ENCODE measurements at regions not wholly inside any gene's neighbourhood (a gene's known extent, or its start where the extent isn't known, plus 50 kb on each side); places are given as distances from the start of the nearest gene placed in this dataset.

DNA sequence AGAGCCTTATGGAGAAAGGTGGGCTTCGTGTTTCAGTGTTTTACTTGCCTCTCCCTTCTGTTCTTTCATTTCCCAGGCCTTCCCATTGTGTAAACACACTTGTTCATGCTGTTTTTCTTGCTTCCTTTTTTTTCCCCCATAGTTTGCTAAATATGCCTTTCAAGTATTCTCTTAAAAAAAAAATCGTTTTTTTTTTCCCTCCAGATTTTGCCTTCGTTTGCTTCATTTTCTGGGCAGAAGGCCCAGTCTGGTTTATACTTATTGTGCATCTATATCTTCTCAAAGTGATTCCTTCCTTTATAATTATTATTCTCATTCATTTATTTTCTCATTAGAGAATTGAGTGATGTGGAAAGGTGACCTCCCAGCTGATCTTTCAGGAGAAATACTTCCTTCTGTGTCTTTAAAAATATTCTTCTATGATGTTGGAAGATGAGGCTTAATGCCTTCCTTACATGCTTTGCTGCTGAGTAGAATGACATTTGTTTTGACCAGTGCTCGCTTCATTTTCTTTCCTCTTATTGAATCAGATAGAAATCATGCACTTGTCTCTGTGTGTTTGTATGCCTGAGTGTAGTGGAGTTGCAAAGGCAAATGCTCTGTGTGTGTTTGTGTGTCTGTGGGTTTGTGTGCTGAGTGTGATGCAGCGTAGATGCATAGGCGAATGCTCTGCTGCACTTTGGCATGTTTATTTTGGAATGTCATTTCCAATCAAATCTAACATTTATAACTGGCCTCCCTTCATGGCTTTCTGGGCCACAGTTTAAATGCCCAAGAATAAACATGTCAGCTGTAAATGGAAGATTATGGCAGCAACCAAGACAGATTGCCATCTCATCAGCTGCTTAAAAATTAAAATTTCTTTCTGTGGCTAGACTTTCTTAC lies 591.4 kb downstream of the FGF9 start:
- DNase-seq: no peak

DNA sequence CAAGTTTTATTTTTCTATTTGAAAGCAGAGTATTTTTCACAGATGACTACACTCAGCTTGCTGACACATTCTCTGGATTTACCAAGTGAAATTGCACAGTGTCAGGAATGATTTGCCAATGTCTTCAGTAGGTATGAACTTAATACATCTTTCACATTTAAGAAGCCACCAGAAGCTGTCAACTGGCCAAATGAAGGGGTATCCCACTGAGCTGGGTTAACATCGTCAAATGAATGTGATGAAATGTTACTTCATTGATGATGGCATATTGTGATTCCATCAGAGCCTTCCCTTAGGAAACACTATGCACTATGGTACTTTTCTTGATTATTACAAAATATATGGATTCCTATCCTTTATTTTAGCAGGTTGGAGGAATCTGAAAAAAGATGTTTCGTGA lies 592.3 kb downstream of the FGF9 start:
- DNase-seq: no peak

DNA sequence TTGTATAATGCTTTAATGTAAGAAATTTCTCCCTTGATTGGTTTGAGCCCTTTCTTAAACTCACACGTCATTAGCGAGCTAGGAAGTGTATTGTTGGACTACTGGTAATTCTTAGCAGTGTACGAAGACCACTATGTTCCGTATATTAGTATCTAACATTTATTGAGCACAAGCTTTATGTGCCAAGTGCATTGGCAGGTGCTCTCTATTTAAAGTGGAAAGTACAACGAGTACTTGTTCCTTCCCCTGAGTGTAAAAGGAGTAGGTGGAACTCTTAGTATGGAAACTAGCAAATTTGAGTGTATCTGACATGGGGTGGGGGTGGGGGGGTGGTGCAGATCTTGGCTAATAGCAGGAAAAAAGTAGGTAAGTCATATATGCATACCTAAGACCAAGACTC lies 594.7 kb downstream of the FGF9 start:
- DNase-seq: no peak

DNA sequence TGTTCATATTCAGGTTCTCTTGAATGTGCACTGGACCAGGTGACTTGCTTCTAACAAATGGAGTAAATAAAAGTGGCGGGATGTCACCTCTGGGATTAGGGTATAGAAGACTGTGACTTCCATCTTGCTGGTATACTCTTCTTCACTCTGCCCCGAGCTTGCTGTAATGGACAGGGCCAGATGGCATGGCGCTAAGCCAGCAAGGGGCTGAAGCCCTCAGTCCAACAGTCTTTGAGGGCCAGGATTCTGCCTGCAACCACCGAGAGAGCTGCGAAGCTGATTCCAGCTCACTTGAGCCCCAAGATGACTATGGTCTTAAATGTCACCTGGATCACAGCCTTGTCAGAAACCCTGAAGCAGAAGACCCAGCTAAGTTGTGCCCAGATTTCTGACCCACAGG lies 600.0 kb downstream of the FGF9 start:
- no peak for DNase-seq

DNA sequence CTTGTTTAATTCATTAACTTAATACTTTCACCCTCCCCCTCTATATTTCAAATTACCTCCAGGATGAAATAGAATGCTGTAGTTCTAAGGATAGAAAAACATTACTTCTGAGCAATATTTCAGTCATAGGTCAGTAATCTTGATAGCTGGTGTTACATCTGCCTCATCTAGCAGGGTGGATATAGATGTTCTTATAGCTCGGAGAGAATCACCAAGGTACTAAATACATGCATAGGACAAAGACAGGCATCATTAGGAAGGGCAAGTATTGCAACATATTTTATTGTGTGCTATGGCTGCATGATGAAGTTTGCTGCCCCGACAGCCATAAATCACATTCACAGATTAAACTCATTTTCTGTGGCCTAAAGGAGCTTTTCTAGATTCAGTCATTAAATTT lies 601.0 kb downstream of the FGF9 start:
- DNase-seq: no peak

DNA sequence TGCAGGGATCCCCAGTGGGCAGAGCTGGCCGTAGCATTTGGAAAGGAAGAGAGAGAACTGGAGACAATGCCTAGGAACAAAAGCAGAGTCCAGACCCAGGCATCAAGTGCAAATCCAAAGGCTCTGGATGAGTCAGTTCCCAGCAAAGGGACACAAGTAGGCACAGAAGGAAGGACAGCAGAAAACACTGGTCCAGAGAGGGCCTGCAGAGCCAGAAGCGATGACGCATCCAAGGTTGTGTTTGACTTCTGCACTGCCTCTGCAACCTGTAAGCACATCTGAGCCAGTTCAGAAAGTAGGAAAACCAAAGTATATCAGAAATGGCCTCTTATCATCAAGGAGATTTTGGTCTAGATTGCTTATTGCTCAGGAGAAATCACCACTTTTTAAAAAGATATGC lies 604.5 kb downstream of the FGF9 start:
- DNase-seq: no peak

DNA sequence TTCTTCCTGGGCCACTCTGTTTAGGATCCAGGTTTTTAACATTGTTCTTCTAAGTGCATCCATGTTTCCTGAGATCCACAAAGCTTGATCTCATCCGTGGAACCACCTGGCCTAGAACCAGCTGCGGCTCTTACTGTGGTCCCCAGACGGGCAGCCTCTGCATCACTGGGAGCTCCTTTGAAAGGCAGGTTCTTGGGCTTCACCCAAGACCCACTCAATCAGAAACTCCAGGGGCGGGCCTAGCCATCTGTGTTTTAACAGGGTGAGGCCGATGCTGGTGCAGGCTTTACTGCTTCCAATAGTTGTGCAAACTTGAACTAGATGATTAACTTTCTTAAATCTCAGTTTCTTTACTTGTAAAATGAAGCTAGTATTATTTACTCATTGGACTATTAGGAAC lies 605.7 kb downstream of the FGF9 start:
- DNase-seq: no peak

DNA sequence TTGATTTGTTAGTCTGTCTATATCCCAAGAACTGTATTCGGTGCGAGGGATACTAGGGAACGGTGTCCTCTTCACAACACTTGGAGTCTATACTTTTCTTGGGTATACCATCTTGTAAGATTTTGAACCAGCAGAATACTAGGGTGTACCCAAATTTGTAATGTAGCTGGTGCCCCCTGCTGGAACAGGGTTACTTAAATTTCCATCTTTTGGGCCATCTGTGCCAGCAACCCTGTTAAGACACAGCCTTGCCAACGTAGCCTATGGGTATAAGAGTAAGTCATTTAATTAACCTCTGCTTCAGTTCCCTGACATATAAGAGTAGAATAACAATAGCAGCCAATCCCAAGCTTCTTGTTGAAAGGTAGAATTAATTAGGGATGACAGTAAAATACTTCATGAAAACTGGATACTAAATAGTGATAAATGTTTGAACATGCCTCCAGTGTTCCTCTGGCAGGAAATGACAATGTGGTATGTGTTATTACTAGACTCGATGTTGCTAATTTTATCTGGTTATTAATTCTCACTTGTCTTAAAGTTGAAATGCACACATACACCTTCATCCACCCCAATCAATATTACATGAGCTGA lies 607.6 kb downstream of the FGF9 start:
- peak; percentile 32 for DNase-seq

DNA sequence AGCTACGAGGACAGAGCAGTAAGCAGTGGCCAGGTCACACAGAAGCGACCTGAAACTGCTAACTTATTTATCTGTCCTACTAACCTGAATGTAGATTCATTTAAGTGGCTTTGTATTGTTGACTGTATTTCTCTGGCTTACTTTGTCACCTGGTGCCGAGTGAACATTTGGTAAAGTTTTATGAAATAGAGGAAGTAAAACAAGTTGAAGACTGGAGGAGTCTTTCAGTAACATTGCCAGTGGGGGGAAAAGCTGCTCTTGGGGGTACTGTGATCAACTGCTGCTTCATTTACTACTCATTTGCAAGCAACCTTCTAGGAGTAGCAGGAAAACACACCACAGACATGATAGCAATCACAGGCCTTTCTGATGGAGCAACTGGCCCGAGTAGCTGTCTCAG lies 615.0 kb downstream of the FGF9 start:
- no peak for DNase-seq

DNA sequence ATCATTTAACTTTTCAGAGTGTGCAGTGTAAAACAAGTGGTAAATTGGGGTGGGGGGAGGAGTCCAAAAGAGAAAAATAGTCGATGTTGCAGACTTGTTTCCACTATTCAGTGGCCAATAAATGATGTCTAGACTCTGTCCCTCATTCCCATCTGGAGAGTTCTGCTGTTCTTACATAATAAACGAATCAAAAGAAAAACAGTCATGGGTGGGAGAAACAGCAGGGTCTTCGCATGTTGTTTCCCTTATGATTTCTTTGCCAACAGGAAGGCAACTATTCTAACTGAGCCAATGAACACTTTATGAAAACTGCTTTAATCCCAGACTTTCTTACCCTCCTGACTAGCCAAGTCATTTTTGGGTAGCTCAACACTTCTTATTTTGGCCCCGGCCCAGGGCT lies 615.5 kb downstream of the FGF9 start:
- no peak for DNase-seq

DNA sequence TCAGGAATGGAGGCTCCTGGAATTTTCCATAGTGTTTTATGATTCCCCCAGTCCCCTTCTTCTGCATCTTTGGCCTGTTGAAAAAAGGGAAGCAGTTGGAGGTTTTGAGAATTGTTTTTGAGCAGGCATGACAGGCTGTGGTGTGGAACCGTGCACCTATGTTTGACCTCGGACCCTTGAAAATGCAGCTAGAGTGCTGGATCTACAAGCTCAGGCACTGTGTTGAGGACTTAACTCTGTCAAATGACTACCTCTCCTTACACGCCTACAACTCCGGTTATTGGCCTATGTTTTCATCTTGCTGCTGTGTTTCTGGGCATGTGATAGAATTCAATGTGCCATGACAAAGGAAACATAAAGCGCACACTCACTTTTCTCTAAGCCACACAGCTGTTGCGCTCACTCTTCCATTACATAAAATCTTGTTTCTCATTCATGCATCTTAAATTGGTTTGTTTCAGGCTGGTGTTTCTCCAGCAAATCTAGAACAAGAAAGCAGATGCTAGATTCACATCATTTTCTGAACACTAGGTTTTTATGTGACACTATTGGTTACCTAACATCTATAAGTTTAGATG lies 616.6 kb downstream of the FGF9 start:
- no peak for DNase-seq

DNA sequence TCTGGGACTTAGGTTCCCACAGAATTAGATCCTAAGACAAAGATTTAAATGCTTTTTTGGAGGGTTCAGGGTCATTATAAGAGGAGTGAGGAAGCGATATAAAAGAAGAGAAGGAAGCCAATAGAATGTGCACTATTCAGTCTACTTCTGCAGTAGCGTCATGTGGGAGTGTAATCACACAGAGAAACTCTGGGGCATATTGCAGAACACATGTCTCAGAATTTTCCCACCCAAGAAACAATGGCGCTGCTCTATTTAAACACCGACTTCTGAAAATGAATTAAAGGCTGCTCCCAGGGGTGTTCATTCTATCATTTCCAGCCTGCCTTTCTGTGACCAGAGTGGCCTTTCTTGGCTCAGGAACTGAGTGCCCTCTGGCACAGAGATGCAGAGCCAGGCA lies 617.6 kb downstream of the FGF9 start:
- no peak for DNase-seq

DNA sequence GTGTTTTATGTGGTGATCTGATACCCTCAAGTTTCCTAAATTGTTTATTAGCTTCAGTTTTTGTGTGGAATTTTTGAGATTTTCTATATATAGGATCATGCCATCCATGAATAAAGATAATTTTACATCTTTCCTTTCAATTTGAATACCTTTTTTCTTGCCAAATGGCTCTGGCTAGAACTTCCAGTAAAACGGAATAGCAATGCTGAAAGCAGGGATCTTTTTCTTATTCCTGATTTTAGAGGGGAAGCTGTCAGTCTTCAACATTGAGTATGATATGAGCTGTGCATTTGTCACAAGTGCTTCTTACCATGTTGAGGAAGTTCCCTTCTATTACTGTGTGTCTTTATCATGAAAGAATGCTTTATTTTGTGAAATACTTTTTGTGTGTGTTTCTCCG lies 618.8 kb downstream of the FGF9 start:
- DNase-seq: no peak

DNA sequence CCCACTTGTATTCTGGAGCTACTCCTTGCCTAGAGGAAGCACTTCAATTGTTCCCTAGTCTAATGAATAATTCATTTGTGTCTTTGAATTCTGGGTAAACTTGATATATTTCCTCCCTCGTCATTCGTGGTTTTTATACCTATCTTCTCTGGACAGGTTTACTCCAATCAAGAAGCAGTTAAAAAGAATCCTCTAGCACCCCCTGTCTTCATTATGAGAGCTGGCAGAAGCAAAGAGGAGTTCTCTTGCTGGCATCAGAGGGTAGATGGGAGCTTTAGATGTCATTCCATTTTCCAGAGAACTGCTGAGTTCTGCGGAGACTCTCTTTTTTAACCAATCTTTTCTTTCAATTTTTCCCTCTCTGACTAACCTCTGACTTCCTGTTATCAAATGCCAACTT lies 627.7 kb downstream of the FGF9 start:
- DNase-seq: no peak

DNA sequence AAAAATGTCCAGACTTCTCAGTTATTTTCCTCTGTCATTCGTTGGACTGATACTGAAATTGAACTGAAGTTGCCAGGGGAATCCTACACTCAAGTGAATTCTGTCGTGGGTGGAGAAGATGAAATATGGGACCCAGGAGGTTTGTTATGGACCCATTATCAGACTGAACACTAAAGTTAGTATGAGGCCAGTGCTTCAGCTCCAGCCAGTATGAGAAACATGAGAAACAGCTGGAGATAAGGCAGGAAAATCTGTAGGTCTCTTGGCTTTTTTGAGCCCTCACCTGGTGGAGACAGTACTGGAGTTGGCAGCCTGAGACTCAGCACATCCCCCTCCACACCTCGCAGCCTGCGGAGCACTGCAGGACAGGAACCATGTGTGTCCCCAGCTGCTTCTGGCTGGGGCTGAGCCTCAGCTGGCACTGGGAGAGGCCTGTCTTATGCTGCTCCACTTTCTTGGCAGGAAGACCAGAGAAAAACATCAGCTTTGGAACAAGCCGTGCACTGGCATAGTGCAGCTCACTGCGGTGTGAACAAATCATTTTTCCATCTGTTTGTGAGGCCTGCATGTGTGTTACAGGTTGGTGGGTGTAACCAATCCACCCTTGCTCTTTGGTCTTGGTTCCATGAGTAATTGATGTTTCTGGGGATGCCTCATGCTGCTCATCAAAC lies 641.0 kb downstream of the FGF9 start:
- no peak for DNase-seq

DNA sequence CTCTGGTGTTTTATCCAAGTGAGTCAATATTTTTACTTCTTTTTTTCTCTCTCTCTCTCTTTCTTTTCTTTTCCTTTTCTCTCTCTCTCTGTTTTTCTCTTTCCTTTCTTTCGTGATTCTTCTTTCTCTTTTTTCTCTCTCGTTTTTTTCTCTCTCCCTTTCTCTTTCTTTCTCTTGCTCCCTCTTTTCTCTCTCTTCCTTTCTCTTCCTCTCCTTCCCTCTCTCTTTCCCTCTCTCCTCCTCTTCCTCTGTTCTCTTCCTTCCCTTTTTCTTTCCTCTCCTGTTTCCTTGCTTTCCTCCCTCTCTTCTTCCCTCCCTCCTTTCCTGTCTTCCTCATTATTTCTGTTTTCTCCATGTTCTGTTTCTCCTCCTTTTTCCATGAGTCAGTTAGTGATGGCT lies 641.5 kb downstream of the FGF9 start:
- no peak for DNase-seq

DNA sequence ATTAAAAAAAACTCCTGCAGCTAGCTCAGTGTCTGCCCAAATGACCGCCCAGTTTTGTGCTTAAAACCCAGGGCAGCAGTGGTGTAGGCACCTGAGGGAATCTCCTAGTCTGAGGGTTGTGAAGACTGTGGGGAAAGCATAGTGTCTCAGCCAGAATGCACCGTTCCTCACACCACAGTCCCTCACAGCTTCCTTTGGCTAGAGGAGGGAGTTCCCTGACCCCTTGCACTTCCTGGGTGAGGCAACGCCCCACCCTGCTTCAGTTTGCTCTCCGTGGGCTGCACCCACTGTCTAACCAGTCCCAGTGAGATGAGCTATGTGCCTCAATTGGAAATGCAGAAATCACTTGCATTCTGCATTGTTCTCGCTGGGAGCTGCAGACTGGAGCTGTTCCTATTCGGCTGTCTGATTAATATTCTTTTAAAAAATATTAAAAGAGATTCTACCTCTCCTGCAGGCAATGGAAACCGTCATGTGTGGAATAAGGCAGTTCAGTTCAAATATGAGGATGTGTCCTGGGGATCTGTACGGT lies 645.7 kb downstream of the FGF9 start:
- no peak for DNase-seq

DNA sequence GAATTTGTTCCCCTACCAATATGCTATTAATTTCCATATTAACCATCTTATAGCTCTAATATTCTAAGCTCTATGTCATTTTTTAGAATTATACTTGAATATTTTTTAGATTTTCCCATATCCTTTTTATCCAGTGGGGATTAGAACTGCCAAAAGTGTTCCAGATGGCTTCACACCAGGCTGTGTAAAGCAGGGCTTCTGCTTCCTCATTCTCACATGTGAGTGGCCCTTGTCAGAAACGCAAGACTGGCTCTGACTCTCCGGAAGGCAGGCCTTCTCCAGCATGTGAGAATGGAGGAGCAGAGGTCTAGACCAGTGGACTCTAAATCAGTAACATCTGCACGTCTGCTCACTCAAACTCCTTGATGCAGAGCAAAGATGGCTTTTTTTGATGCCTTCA lies 650.1 kb downstream of the FGF9 start:
- no peak for DNase-seq

DNA sequence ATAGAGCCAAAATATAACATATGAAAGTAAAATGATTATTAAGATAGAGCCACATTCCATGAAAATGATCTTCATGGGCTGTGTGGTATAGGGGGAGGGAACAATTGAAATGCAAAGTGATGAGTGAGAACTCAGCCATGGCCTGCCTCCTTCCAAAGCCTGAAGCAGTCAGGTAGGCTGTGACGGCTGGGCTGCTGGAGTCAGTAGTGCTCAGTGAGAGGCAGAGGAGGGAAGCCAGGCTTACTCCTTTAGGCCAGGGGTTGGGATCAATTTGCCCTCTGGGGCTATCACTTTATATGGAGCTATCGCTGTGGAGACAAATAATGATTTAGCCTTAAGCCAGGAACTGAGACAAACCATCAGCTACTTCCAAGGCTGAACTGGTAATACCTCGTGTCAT lies 654.9 kb downstream of the FGF9 start:
- no peak for DNase-seq

DNA sequence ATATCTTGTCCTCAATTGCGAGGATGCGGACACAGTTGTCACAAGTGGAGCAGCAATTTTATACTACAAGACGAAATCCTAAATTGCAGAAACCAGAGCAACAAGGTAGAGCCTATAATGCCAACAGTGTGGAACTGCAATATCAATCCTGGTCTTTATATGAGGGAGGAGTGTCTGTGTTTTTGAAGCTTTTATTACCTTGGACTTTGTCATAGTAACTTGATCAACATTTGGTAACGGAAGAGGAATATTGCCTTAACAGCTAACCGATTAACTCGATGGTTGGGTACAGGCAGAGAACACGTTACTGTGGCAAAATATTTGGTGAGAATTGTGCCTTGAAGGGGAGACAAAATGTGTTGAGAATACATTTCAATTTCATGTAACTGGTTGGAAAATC lies 661.5 kb downstream of the FGF9 start:
- DNase-seq: no peak

DNA sequence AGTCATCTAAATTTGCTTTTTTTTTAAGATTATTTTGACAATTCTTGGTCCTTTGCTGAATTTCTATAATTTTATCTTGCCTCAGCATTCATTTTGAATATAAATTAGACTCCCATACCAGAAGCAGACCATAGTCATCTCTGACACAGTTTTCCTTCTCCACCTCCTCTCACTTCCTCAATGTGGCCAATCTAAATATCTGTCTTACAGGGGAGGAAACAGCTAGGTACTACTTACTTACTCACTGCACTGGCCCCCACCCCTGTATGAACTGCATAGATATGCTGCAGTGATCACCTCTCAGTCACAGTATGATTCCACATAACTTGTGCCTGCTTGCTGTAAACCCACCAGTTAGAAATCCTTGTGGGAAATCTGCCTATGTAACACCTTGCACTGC lies 665.6 kb downstream of the FGF9 start:
- no peak for DNase-seq

DNA sequence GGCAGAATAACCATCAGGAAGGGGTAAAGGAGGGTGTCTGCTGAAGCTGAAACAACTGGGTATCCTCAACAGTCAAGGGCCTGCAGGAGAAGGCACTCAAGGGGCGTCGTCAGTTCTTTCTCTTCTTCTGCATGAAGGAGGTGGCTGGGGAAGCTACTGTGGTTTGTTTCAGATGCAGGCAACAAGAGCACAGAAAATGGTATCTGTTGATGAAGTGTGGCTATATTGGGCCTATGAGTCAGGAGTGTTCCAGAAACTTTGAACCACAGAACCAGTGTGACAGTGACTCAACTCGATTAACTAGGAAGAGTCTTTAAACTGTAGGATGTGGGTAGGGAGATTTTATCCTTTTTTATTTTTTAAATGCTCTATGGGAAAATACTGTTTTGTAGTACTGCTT lies 686.3 kb downstream of the FGF9 start:
- no peak for DNase-seq

DNA sequence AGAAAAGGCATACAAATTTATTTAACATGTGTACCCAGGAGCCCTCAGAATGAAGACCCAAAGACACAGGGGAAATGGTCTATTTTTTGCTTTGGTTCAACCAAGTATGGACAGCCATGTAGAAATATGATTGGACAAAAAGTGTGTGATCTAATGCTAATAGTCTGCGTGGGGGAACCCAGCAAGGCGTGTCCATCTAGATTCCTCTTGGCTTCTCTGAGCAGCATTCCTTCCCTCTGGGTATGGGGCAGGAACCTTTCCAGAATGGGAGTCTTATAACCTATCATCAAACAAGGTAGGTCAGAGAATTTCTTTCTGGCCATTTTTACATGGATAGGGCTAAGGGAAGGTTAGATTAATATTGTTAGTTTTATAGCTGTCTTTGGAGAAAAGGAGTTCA lies 698.2 kb downstream of the FGF9 start:
- no peak for DNase-seq

DNA sequence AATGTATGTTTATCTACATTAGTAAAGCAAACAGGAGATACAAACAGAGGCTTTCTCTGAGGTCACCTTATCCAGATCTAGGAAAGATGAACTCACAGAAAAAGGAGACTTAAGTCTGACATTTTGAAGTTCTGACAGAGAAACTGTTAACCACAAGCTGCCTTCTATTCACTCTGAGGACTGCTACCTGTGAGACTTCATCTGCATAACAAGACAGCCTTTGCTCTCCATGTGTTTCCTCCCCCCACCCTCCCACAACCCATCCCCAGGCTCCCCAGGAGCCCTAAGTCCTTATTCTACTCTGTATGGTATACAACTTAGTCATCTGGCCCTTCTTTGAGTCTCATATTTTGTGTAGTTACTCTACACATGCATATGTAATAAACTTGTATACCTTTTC lies 699.0 kb downstream of the FGF9 start:
- DNase-seq: no peak

Data from RPMI8226 (cell line).